NCI-H510A treated with DMSO at 0.1 percent for 48 hours (cell line): ENCODE measurements at regions not wholly inside any gene's neighbourhood (a gene's known extent, or its start where the extent isn't known, plus 50 kb on each side); places are given as distances from the start of the nearest gene placed in this dataset.

Source experiments
- DNase-seq: peaks from one replicate; lab custom pipeline; 2025; lab: John Stamatoyannopoulos, UW

GRCh38 chr20:17787816-17788215 is 88.0 kb downstream of the BANF2 start:
- DNase-seq, result no peak

- no peak for DNase-seq
Measured at GRCh38 chr20:17786221-17786718, 86.5 kb downstream of the BANF2 start.
